SK-N-SH (cell line): ENCODE measurements at regions not wholly inside any gene's neighbourhood (a gene's known extent, or its start where the extent isn't known, plus 50 kb on each side); places are given as distances from the start of the nearest gene placed in this dataset.

Experiments used
- ELF1 ChIP-seq: IDR thresholded peaks from 2 replicates; pipeline ENCODE4 v1.4.0; 2012
- EZH2phosphoT487 ChIP-seq: fragments of 200-600 bp; sonication (generic); IDR thresholded peaks from 2 replicates; pipeline ENCODE4 v1.6.1; 2017; ENCODE audit warnings: low read depth, mixed run types, mild to moderate bottlenecking, antibody characterized with exemption, moderate library complexity, borderline replicate concordance
- FOXM1 ChIP-seq: IDR thresholded peaks from 2 replicates; pipeline ENCODE4 v1.4.0; 2012; ENCODE audit warnings: low read depth, mild to moderate bottlenecking
- GATA2 ChIP-seq: sonication (generic); formaldehyde crosslinking; IDR thresholded peaks from 2 replicates; pipeline ENCODE4 v1.5.0; 2020; ENCODE audit warnings: mild to moderate bottlenecking, missing genetic modification reagents
- JUND ChIP-seq: IDR thresholded peaks from 2 replicates; pipeline ENCODE4 v1.4.0; 2012
- NRF1 ChIP-seq: IDR thresholded peaks from 2 replicates; pipeline ENCODE4 v1.6.1; 2012; ENCODE audit warnings: low read depth, mild to moderate bottlenecking, low read length
- POLR2AphosphoS5 ChIP-seq: IDR thresholded peaks from 2 replicates; pipeline ENCODE4 v1.6.1; 2012; ENCODE audit warnings: low read depth, low read length
- SIN3A ChIP-seq: IDR thresholded peaks from 2 replicates; pipeline ENCODE4 v1.6.1; 2012; ENCODE audit warnings: low read depth, mild to moderate bottlenecking, low read length, moderate library complexity, borderline replicate concordance
- YY1 ChIP-seq: IDR thresholded peaks from 2 replicates; pipeline ENCODE4 v1.4.0; 2012; ENCODE audit warnings: low read depth, mild to moderate bottlenecking
- TF ChIP-seq, protein P1 (sequence below): fragments of 150-350 bp; IDR thresholded peaks from 2 replicates; pipeline ENCODE4 v1.6.1; 2017; ENCODE audit warnings: antibody characterized with exemption, low read length, low read depth, borderline replicate concordance
- TF ChIP-seq, protein P2 (sequence below): fragments of 200-600 bp; sonication (generic); IDR thresholded peaks from 2 replicates; pipeline ENCODE4 v1.6.1; 2017; ENCODE audit warnings: antibody characterized with exemption, mild to moderate bottlenecking, moderate library complexity
- TF ChIP-seq, protein P3 (sequence below): IDR thresholded peaks from 2 replicates; pipeline ENCODE4 v1.4.0; 2012; ENCODE audit warnings: low read depth
- TF ChIP-seq, protein P4 (sequence below): IDR thresholded peaks from 2 replicates; pipeline ENCODE4 v1.6.1; 2012; ENCODE audit warnings: mild to moderate bottlenecking, low read depth, low read length, moderate library complexity

DNA sequence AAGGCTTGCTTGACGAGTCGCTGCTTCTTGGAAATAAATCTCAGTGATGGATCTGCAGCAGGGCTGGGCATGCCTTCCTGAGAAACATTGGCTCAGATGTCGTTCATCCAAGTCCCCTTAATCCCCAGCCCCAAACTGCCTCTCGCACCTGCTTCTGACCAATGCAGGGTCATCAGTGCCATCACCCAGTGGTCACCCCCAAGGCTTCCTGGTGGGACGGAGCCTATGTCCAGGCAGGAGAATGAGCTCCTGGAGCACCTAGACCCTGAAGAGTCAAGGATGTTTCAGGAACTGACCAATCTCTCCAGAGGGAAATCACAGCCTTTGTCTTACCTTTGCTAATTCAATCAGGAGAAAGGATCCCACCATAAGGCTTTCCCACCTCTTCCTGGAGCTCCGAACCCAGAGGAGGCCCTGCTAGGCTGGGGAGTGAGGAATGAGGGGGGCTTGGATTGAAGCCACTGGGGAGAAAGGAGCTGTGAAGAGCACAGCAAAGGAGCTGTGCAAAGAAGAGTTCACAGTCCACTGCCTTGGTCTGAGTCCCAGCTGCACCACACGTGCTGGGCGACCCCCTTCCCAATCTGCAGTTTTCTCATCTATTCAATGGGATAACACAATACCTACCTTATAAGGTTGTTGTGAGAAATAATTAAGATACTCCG is 416.1 kb downstream of the NPHP4 start:
- TF ChIP-seq EZH2phosphoT487 (no peak), FOXM1 (no peak), NRF1 (no peak), GATA2 (CRISPR knock-in tag) (no peak), ELF1 (no peak), YY1 (no peak), SIN3A (no peak), POLR2AphosphoS5 (no peak), JUND (no peak)
- TF ChIP-seq, protein P1, sequence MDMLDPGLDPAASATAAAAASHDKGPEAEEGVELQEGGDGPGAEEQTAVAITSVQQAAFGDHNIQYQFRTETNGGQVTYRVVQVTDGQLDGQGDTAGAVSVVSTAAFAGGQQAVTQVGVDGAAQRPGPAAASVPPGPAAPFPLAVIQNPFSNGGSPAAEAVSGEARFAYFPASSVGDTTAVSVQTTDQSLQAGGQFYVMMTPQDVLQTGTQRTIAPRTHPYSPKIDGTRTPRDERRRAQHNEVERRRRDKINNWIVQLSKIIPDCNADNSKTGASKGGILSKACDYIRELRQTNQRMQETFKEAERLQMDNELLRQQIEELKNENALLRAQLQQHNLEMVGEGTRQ: no peak
- TF ChIP-seq, protein P2, sequence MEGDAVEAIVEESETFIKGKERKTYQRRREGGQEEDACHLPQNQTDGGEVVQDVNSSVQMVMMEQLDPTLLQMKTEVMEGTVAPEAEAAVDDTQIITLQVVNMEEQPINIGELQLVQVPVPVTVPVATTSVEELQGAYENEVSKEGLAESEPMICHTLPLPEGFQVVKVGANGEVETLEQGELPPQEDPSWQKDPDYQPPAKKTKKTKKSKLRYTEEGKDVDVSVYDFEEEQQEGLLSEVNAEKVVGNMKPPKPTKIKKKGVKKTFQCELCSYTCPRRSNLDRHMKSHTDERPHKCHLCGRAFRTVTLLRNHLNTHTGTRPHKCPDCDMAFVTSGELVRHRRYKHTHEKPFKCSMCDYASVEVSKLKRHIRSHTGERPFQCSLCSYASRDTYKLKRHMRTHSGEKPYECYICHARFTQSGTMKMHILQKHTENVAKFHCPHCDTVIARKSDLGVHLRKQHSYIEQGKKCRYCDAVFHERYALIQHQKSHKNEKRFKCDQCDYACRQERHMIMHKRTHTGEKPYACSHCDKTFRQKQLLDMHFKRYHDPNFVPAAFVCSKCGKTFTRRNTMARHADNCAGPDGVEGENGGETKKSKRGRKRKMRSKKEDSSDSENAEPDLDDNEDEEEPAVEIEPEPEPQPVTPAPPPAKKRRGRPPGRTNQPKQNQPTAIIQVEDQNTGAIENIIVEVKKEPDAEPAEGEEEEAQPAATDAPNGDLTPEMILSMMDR: no peak
- TF ChIP-seq, protein P3, sequence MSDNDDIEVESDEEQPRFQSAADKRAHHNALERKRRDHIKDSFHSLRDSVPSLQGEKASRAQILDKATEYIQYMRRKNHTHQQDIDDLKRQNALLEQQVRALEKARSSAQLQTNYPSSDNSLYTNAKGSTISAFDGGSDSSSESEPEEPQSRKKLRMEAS: no peak
- TF ChIP-seq, protein P4, sequence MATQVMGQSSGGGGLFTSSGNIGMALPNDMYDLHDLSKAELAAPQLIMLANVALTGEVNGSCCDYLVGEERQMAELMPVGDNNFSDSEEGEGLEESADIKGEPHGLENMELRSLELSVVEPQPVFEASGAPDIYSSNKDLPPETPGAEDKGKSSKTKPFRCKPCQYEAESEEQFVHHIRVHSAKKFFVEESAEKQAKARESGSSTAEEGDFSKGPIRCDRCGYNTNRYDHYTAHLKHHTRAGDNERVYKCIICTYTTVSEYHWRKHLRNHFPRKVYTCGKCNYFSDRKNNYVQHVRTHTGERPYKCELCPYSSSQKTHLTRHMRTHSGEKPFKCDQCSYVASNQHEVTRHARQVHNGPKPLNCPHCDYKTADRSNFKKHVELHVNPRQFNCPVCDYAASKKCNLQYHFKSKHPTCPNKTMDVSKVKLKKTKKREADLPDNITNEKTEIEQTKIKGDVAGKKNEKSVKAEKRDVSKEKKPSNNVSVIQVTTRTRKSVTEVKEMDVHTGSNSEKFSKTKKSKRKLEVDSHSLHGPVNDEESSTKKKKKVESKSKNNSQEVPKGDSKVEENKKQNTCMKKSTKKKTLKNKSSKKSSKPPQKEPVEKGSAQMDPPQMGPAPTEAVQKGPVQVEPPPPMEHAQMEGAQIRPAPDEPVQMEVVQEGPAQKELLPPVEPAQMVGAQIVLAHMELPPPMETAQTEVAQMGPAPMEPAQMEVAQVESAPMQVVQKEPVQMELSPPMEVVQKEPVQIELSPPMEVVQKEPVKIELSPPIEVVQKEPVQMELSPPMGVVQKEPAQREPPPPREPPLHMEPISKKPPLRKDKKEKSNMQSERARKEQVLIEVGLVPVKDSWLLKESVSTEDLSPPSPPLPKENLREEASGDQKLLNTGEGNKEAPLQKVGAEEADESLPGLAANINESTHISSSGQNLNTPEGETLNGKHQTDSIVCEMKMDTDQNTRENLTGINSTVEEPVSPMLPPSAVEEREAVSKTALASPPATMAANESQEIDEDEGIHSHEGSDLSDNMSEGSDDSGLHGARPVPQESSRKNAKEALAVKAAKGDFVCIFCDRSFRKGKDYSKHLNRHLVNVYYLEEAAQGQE: no peak
